Heart right ventricle (tissue), 16 donors: ENCODE measurements at regions not wholly inside any gene's neighbourhood (a gene's known extent, or its start where the extent isn't known, plus 50 kb on each side); places are given as distances from the start of the nearest gene placed in this dataset.
"Not testable (repeated sequence)": the region's sequence is repeated elsewhere in the genome, so short reads cannot be mapped to it uniquely, and the experiment has no call there.

ENCODE experiments used
- ATAC-seq, 8 donors: fragments of 200-7000 bp; cut with Tn5 transposase; one replicate each; pipeline ENCODE4 v1.9.1; 2020; ENCODE audit warnings: mild to moderate bottlenecking in 8 of 8, moderate library complexity in 8 of 8, moderate number of reproducible peaks in 1 of 8
- DNase-seq, 2 donors: peaks; one replicate each; pipeline ENCODE4 v3.0.0-alpha.2; 2020
- H3K27ac ChIP-seq, 10 donors: fragments of 200-600 bp; sonication (generic) in 2 of 10; one replicate each; pipeline versions ENCODE4 v1.5.0 to v1.8.0; 2020 to 2022; ENCODE audit warnings: mild to moderate bottlenecking in 3 of 10
- H3K27me3 ChIP-seq, 7 donors: fragments of 200-600 bp; one replicate each; pipeline ENCODE4 v1.8.0; 2021 to 2022; ENCODE audit warnings: mild to moderate bottlenecking in 2 of 7
- H3K36me3 ChIP-seq, 9 donors: fragments of 200-600 bp; sonication (generic) in 1 of 9; one replicate each; pipeline versions ENCODE4 v1.5.0 to v1.8.0; 2020 to 2022; ENCODE audit warnings: mild to moderate bottlenecking in 2 of 9
- H3K4me1 ChIP-seq, 9 donors: fragments of 200-600 bp; sonication (generic) in 1 of 9; one replicate each; pipeline versions ENCODE4 v1.5.0 to v1.8.0; 2020 to 2022; ENCODE audit warnings: mild to moderate bottlenecking in 4 of 9
- H3K4me3 ChIP-seq, 10 donors: fragments of 200-600 bp; sonication (generic) in 2 of 10; one replicate each; pipeline versions ENCODE4 v1.5.0 to v1.8.0; 2020 to 2022; ENCODE audit warnings: mild to moderate bottlenecking in 7 of 10, moderate library complexity in 2 of 10
- H3K9me3 ChIP-seq, 11 donors: fragments of 200-600 bp in 10 of 11; sonication (generic) in 2 of 11; one replicate each; pipeline versions ENCODE4 v1.5.0 to v1.8.0; 2013 to 2022; ENCODE audit warnings: mild to moderate bottlenecking in 2 of 11, control low read depth in 1 of 11, moderate library complexity in 1 of 11
- CTCF ChIP-seq, 9 donors: fragments of 200-600 bp; sonication (generic) in 2 of 9; IDR thresholded peaks; one replicate each; pipeline versions ENCODE4 v1.5.0 to v1.8.0; 2021 to 2022; ENCODE audit warnings: antibody characterized with exemption in 9 of 9, mild to moderate bottlenecking in 5 of 9, moderate library complexity in 1 of 9
- WGBS, 2 donors: extraction: QIAGEN DNeasy Blood & Tissue Kit; methylation state at CpG; one replicate each; pipeline ENCODE4 v1.1.7; 2013; ENCODE audit warnings: inconsistent platforms in 1 of 2; 5-methylcytosine and 5-hydroxymethylcytosine counted together
- intact Hi-C, 10 donors: fragments of 100-400 bp; cut with DNase I; formaldehyde crosslinking; loops; one replicate each; pipeline versions ENCODE4 v1.11.1 to v1.14.2; 2022
- donor health status: Arrhythmogenic right ventricular cardiomyopathy.
- donor health status: ischemic (EF 13 %, LVEDD 7.1; RV severe dilation, severe dysfunction).
- donor health status: healthy with polysubstance abuse.
- donor health status: DM: no; HTN: yes; CAD: no.
- donor health status: DM: no; HTN: no; CAD: no.
- donor health status: ischemic (EF 25% LVEDD 6.9; RV normal size, moderate dysfunction).
- donor health status: ischemic (EF 25% LVEDD 5.7; RV mildly dilated, moderate dysfunction).
- donor health status: healthy.
- donor health status: DM: yes; HTN: yes; CAD: no.
- donor health status: Ischemic cardiomyopathy.
- donor health status: ischemic (EF 35%, LVEDD 5.7; RV mildly dilated, moderate dysfunction).
- donor health status: nonischemic (EF 11% LVEDD 7.7; RV severe dilation, severe dysfunction).
- donor health status: DM: yes; HTN: yes; CAD: no.
- donor health status: PGD.
- donor health status: ischemic (EF 29% LVEDD 5.4; RV normal size, mild dysfunction).
- donor health status: nonischemic (EF 23%, LVEDD 6.1; RV moderate dilation, normal function).

DNA sequence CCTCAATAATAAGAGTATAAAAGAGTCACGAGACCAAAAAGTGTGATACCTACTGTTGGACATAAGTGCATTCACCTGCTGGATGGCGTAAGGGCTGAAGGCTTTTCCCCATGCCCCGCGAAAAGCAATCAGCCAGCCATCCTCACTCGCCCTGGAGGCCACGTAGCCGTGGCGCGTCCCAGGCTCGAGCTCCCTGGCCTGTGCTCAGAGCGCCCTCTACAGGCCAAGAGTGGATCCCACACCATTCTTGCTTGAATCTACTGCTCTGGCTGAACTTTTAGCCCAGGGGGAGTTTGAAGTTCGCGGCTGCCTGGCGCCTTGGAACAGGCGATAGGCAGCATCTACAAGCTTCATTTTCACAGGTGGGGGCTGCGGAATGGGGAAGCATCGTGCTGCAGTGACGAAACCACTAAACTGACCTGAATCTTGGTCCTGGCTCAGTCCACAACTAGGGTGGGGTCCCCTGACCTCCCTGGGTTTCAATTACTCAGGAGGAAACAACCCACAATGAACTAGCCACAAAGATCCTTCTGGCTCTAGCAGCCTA lies 70.3 kb upstream of the SERBP1 start:
- 2% methylated on average over 18 of the region's 18 CpGs for WGBS, 2 donors
- peak; percentile 97 to 100 (median 98) for TF ChIP-seq CTCF (IDR thresholded peaks at IDR 0.05)
- Histone ChIP-seq H3K4me1 (peaks cover 0 to 7% (median 0%) of the 10 kb centered on the region in 9 donors), H3K9me3 (no peaks in the 10 kb centered on the region), H3K27me3 (peaks cover 0 to 16% (median 0%) of the 10 kb centered on the region in 7 donors), H3K27ac (no peak overlapping the region), H3K36me3 (no peaks in the 10 kb centered on the region), H3K4me3 (no peak overlapping the region)
- intact Hi-C loops = loop anchor here in 8 of 10 donors (1.0 to 10.0 kb wide), 9 partner anchors 152 to 736 kb away; no protein-coding TSS in a partner anchor
- peak; percentile 93 to 98 (median 95) for ATAC-seq
- peak; percentile 78 to 80 for DNase-seq

- no peak overlapping the region for H3K4me3 ChIP-seq
- DNase-seq = no peak
- ATAC-seq = no peak
- no peaks in the 10 kb centered on the region for H3K36me3 ChIP-seq
- H3K4me1 ChIP-seq = peaks cover 0 to 7% (median 0%) of the 10 kb centered on the region in 9 donors
- intact Hi-C loops = loop anchor here in 7 of 10 donors (5.0 to 10.0 kb wide), 4 partner anchors 157 to 739 kb away; no protein-coding TSS in a partner anchor
- no peaks in the 10 kb centered on the region for H3K9me3 ChIP-seq
- no peak overlapping the region for H3K27ac ChIP-seq
- TF ChIP-seq CTCF (IDR thresholded peaks at IDR 0.05) = no peak
- 74 to 84% methylated on average over 2 of the region's 2 CpGs for WGBS, 2 donors
- peaks cover 0 to 16% (median 0%) of the 10 kb centered on the region in 7 donors for H3K27me3 ChIP-seq
Measured at GRCh38 chr1:67503974-67504373, 73.8 kb upstream of the SERBP1 start.

DNA sequence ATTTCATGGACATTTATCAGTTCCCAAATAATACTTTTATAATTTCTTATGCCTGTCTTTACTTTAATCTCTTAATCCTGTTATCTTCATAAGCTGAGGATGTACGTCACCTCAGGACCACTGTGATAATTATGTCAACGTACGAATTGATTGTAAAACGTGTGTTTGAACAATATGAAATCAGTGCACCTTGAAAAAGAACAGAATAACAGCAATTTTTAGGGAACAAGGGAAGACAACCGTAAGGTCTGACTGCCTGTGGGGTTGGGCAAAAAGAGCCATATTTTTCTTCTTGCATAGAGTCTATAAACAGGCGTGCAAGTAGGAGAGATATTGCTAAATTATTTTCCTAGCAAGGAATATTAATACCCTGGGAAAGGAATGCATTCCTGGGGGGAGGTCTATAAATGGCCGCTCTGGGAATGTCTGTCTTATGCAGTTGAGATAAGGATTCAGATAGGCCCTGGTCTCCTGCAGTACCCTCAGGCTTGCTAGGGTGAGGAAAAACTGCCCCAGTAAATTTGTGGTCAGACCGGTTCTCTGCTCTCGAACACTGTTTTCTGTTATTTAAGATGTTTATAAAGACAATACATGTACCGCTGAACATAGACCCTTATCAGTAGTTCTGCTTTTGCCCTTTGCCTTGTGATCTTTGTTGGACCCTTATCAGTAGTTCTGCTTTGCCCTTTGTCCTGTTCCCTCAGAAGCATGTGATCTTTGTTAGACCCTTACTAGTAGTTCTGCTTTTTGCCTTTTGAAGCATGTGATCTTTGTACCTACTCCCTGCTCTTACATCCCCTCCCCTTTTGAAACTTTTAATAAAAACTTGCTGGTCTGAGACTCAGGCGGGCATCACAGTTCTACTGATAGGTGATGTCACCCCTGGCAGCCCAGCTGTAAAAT lies 83.4 kb upstream of the SERBP1 start:
- not testable (repeated sequence) for H3K27me3 ChIP-seq, H3K36me3 ChIP-seq, H3K4me3 ChIP-seq, H3K27ac ChIP-seq, ATAC-seq, DNase-seq, H3K4me1 ChIP-seq
- peaks cover 0 to 27% (median 3%) of the 10 kb centered on the region in 11 donors for H3K9me3 ChIP-seq
- WGBS, 2 donors = 84 to 87% methylated on average over 11 of the region's 11 CpGs
- intact Hi-C loops = loop anchor here in 1 of 10 donors (10.0 kb wide), 1 partner anchor 501 kb away; no protein-coding TSS in a partner anchor

- intact Hi-C loops = loop anchor here in 1 of 10 donors (10.0 kb wide), 1 partner anchor 501 kb away; no protein-coding TSS in a partner anchor
- 81 to 96% methylated on average over 4 of the region's 4 CpGs for WGBS, 2 donors
- peaks cover 0 to 27% (median 4%) of the 10 kb centered on the region in 11 donors for H3K9me3 ChIP-seq
- no peaks in the 10 kb centered on the region for H3K27me3 ChIP-seq
- no peak for ATAC-seq
- no peak for TF ChIP-seq CTCF (IDR thresholded peaks at IDR 0.05)
- no peaks in the 10 kb centered on the region for H3K4me1 ChIP-seq
- H3K27ac ChIP-seq = no peak overlapping the region
- no peak for DNase-seq
- no peaks in the 10 kb centered on the region for H3K36me3 ChIP-seq
- no peak overlapping the region for H3K4me3 ChIP-seq
Measured at GRCh38 chr1:67514300-67514699, 84.1 kb upstream of the SERBP1 start.
